ENCODE measurements at regions not wholly inside any gene's neighbourhood (a gene's known extent, or its start where the extent isn't known, plus 50 kb on each side); places are given as distances from the start of the nearest gene placed in this dataset.

- no peak for DNase-seq (ENCODE audit: low spot score)
- POLR2A ChIA-PET (ENCODE audit: low non-redundant PET): no interaction called here
- intact Hi-C loops (cut with micrococcal nuclease; ENCODE audit: unreplicated experiment): no loop called here
- no TSS peak for BruUV-seq (replicated peaks)
- Histone ChIP-seq H3K27ac (ENCODE audit: low read depth, low read length, poor library complexity, severe bottlenecking) (no peak overlapping the region), H3K36me3 (ENCODE audit: insufficient read depth, low read length, poor library complexity, severe bottlenecking) (no peaks in the 10 kb centered on the region), H3K9me3 (ENCODE audit: low read depth, low read length, poor library complexity, severe bottlenecking) (no peaks in the 10 kb centered on the region), H3K4me3 (ENCODE audit: low read depth, low read length, poor library complexity, severe bottlenecking) (no peak overlapping the region), H3K4me1 (ENCODE audit: insufficient read depth, low read length, poor library complexity, severe bottlenecking) (peaks cover 1% of the 10 kb centered on the region), H3K27me3 (replicated peaks; ENCODE audit: insufficient read depth, low read depth, low read length, poor library complexity) (no peaks in the 10 kb centered on the region)
- no peak for TF ChIP-seq CTCF (conservative IDR thresholded peaks at IDR 0.05; ENCODE audit: low read depth, low read length)
- TF ChIP-seq EZH2 (IDR thresholded peaks at IDR 0.05; ENCODE audit: borderline replicate concordance, low read depth, low read length, poor library complexity, severe bottlenecking): no peak
- CTCF ChIA-PET: no interaction called here
Measured at GRCh38 chr12:67512061-67512460, 136.5 kb upstream of the DYRK2 start.

GRCh38 chr12:67514502-67514901, 134.0 kb upstream of the DYRK2 start:
- ChIA-PET CTCF (no interaction called here), POLR2A (ENCODE audit: low non-redundant PET) (no interaction called here)
- no peak for DNase-seq (ENCODE audit: low spot score)
- intact Hi-C loops (cut with micrococcal nuclease; ENCODE audit: unreplicated experiment): no loop called here
- Histone ChIP-seq H3K4me3 (ENCODE audit: low read depth, low read length, poor library complexity, severe bottlenecking) (no peak overlapping the region), H3K27me3 (replicated peaks; ENCODE audit: insufficient read depth, low read depth, low read length, poor library complexity) (no peaks in the 10 kb centered on the region), H3K27ac (ENCODE audit: low read depth, low read length, poor library complexity, severe bottlenecking) (no peak overlapping the region), H3K4me1 (ENCODE audit: insufficient read depth, low read length, poor library complexity, severe bottlenecking) (no peaks in the 10 kb centered on the region), H3K9me3 (ENCODE audit: low read depth, low read length, poor library complexity, severe bottlenecking) (no peaks in the 10 kb centered on the region), H3K36me3 (ENCODE audit: insufficient read depth, low read length, poor library complexity, severe bottlenecking) (no peaks in the 10 kb centered on the region)
- BruUV-seq (replicated peaks): no TSS peak
- TF ChIP-seq EZH2 (IDR thresholded peaks at IDR 0.05; ENCODE audit: borderline replicate concordance, low read depth, low read length, poor library complexity, severe bottlenecking): no peak
- TF ChIP-seq CTCF (conservative IDR thresholded peaks at IDR 0.05; ENCODE audit: low read depth, low read length): no peak

- ChIA-PET CTCF (no interaction called here), POLR2A (ENCODE audit: low non-redundant PET) (no interaction called here)
- H3K9me3 ChIP-seq (ENCODE audit: low read depth, low read length, poor library complexity, severe bottlenecking): no peaks in the 10 kb centered on the region
- no peaks in the 10 kb centered on the region for H3K27me3 ChIP-seq (replicated peaks; ENCODE audit: insufficient read depth, low read depth, low read length, poor library complexity)
- TF ChIP-seq CTCF (conservative IDR thresholded peaks at IDR 0.05; ENCODE audit: low read depth, low read length): no peak
- no peak for TF ChIP-seq EZH2 (IDR thresholded peaks at IDR 0.05; ENCODE audit: borderline replicate concordance, low read depth, low read length, poor library complexity, severe bottlenecking)
- H3K4me3 ChIP-seq (ENCODE audit: low read depth, low read length, poor library complexity, severe bottlenecking): no peak overlapping the region
- no peaks in the 10 kb centered on the region for H3K36me3 ChIP-seq (ENCODE audit: insufficient read depth, low read length, poor library complexity, severe bottlenecking)
- no peaks in the 10 kb centered on the region for H3K4me1 ChIP-seq (ENCODE audit: insufficient read depth, low read length, poor library complexity, severe bottlenecking)
- intact Hi-C loops (cut with micrococcal nuclease; ENCODE audit: unreplicated experiment): no loop called here
- DNase-seq (ENCODE audit: low spot score): no peak
- no TSS peak for BruUV-seq (replicated peaks)
- no peak overlapping the region for H3K27ac ChIP-seq (ENCODE audit: low read depth, low read length, poor library complexity, severe bottlenecking)
Measured at GRCh38 chr12:67515679-67516340, 132.7 kb upstream of the DYRK2 start.

All from A673 (cell line).